NCI-H2196 (cell line): ENCODE measurements at regions not wholly inside any gene's neighbourhood (a gene's known extent, or its start where the extent isn't known, plus 50 kb on each side); places are given as distances from the start of the nearest gene placed in this dataset.

Experiments used
- DNase-seq: peaks from one replicate; lab custom pipeline; 2025; ENCODE audit not compliant: unreplicated experiment; lab: John Stamatoyannopoulos, UW

- no peak for DNase-seq
Measured at GRCh38 chr2:119051263-119051662, 107.3 kb downstream of the C1QL2 start.

- no peak for DNase-seq
Measured at GRCh38 chr2:119049968-119050704, 108.1 kb downstream of the MARCO start.
